ENCODE measurements at regions not wholly inside any gene's neighbourhood (a gene's known extent, or its start where the extent isn't known, plus 50 kb on each side); places are given as distances from the start of the nearest gene placed in this dataset.

GRCh38 chr1:60279798-60280197, 206.2 kb upstream of the C1orf87 start:
- no peaks in the 10 kb centered on the region for H4K20me1 ChIP-seq (ENCODE audit: insufficient read depth)
- H3K4me1 ChIP-seq (ENCODE audit: low read depth, poor library complexity, severe bottlenecking) = no peaks in the 10 kb centered on the region
- no peak overlapping the region for H2AFZ ChIP-seq (ENCODE audit: low read depth)
- no peak overlapping the region for H3K4me2 ChIP-seq
- no peaks in the 10 kb centered on the region for H3K27me3 ChIP-seq (ENCODE audit: insufficient read depth, low read depth)
- no peak for TF ChIP-seq CTCF (conservative IDR thresholded peaks at IDR 0.05; ENCODE audit: low read depth, low read length)
- no peak overlapping the region for H3K4me3 ChIP-seq (IDR thresholded peaks at IDR 0.05; ENCODE audit: insufficient read depth, low read depth, low read length)
- H3K9ac ChIP-seq = no peak overlapping the region
- no peak overlapping the region for H3K27ac ChIP-seq
- H3K36me3 ChIP-seq (ENCODE audit: insufficient read depth) = no peaks in the 10 kb centered on the region
- H3K79me2 ChIP-seq (ENCODE audit: insufficient read depth, low read depth) = no peaks in the 10 kb centered on the region

GRCh38 chr1:60277269-60277668, 203.7 kb upstream of the C1orf87 start:
- no peak overlapping the region for H3K9ac ChIP-seq
- H3K36me3 ChIP-seq (ENCODE audit: insufficient read depth) = no peaks in the 10 kb centered on the region
- H3K4me3 ChIP-seq (IDR thresholded peaks at IDR 0.05; ENCODE audit: insufficient read depth, low read depth, low read length) = no peak overlapping the region
- no peak overlapping the region for H3K27ac ChIP-seq
- no peaks in the 10 kb centered on the region for H3K79me2 ChIP-seq (ENCODE audit: insufficient read depth, low read depth)
- no peaks in the 10 kb centered on the region for H3K4me1 ChIP-seq (ENCODE audit: low read depth, poor library complexity, severe bottlenecking)
- H4K20me1 ChIP-seq (ENCODE audit: insufficient read depth) = no peaks in the 10 kb centered on the region
- no peak for TF ChIP-seq CTCF (conservative IDR thresholded peaks at IDR 0.05; ENCODE audit: low read depth, low read length)
- no peak overlapping the region for H2AFZ ChIP-seq (ENCODE audit: low read depth)
- no peak overlapping the region for H3K4me2 ChIP-seq
- H3K27me3 ChIP-seq (ENCODE audit: insufficient read depth, low read depth) = no peaks in the 10 kb centered on the region

- no peak overlapping the region for H3K27ac ChIP-seq
- H3K36me3 ChIP-seq (ENCODE audit: insufficient read depth) = no peaks in the 10 kb centered on the region
- no peaks in the 10 kb centered on the region for H4K20me1 ChIP-seq (ENCODE audit: insufficient read depth)
- no peak for TF ChIP-seq CTCF (conservative IDR thresholded peaks at IDR 0.05; ENCODE audit: low read depth, low read length)
- no peaks in the 10 kb centered on the region for H3K4me1 ChIP-seq (ENCODE audit: low read depth, poor library complexity, severe bottlenecking)
- no peaks in the 10 kb centered on the region for H3K79me2 ChIP-seq (ENCODE audit: insufficient read depth, low read depth)
- no peak overlapping the region for H2AFZ ChIP-seq (ENCODE audit: low read depth)
- no peaks in the 10 kb centered on the region for H3K27me3 ChIP-seq (ENCODE audit: insufficient read depth, low read depth)
- no peak overlapping the region for H3K4me2 ChIP-seq
- no peak overlapping the region for H3K4me3 ChIP-seq (IDR thresholded peaks at IDR 0.05; ENCODE audit: insufficient read depth, low read depth, low read length)
- H3K9ac ChIP-seq = no peak overlapping the region
These were observed 201.1 kb upstream of the C1orf87 start for GRCh38 chr1:60274422-60275290.

- TF ChIP-seq CTCF (conservative IDR thresholded peaks at IDR 0.05; ENCODE audit: low read depth, low read length) = no peak
These were observed 199.6 kb upstream of the C1orf87 start for GRCh38 chr1:60273185-60273584.

More at GRCh38 chr1:60273185-60273584, 199.6 kb upstream of the C1orf87 start:
- H3K27me3 ChIP-seq (ENCODE audit: insufficient read depth, low read depth) = no peaks in the 10 kb centered on the region
- no peak overlapping the region for H3K4me3 ChIP-seq (IDR thresholded peaks at IDR 0.05; ENCODE audit: insufficient read depth, low read depth, low read length)
- H3K4me1 ChIP-seq (ENCODE audit: low read depth, poor library complexity, severe bottlenecking) = no peaks in the 10 kb centered on the region
- no peak overlapping the region for H2AFZ ChIP-seq (ENCODE audit: low read depth)
- H4K20me1 ChIP-seq (ENCODE audit: insufficient read depth) = no peaks in the 10 kb centered on the region
- no peak overlapping the region for H3K9ac ChIP-seq
- H3K27ac ChIP-seq = no peak overlapping the region
- no peaks in the 10 kb centered on the region for H3K79me2 ChIP-seq (ENCODE audit: insufficient read depth, low read depth)
- no peaks in the 10 kb centered on the region for H3K36me3 ChIP-seq (ENCODE audit: insufficient read depth)
- no peak overlapping the region for H3K4me2 ChIP-seq
